ENCODE measurements at regions not wholly inside any gene's neighbourhood (a gene's known extent, or its start where the extent isn't known, plus 50 kb on each side); places are given as distances from the start of the nearest gene placed in this dataset.

- 19% methylated on average over 4 of the region's 4 CpGs for WGBS (ENCODE audit: insufficient coverage, insufficient replicate concordance, low lambda C conversion rate, missing lambda C conversion rate)
- ChIA-PET RAD21 (ENCODE audit: unreplicated experiment) (no interaction called here), POLR2A (no interaction called here), SMC1A (ENCODE audit: uncharacterized antibody, unreplicated experiment) (no interaction called here), CTCF (no interaction called here)
- no TSS peak for BruUV-seq (replicated peaks)
- H3K9ac ChIP-seq (ENCODE audit: control insufficient read depth, insufficient read depth, low read length): no peak overlapping the region
- no peak overlapping the region for H2AFZ ChIP-seq (ENCODE audit: control insufficient read depth, low read depth, low read length)
- no peaks in the 10 kb centered on the region for H3K9me3 ChIP-seq (replicated peaks; ENCODE audit: control insufficient read depth, insufficient read depth, low read length)
- H3K4me3 ChIP-seq: no peak overlapping the region
- no peaks in the 10 kb centered on the region for H3K27me3 ChIP-seq (replicated peaks in 1 of 2; ENCODE audit: control insufficient read depth in 2 of 2, insufficient read depth in 2 of 2, low read length in 1 of 2)
- no peak overlapping the region for H3K4me2 ChIP-seq (ENCODE audit: control insufficient read depth, insufficient read depth)
- H3K4me1 ChIP-seq (ENCODE audit: control insufficient read depth, insufficient read depth, low read length): no peaks in the 10 kb centered on the region
- no peaks in the 10 kb centered on the region for H4K20me1 ChIP-seq (ENCODE audit: control insufficient read depth, insufficient read depth)
- ATAC-seq (no peak), FAIRE-seq (no peak), DNase-seq (ENCODE audit: low read depth, low spot score) (no peak)
- in situ Hi-C loops (cut with MboI) (no loop called here), intact Hi-C loops (cut with micrococcal nuclease; ENCODE audit: unreplicated experiment) (no loop called here)
- no peaks in the 10 kb centered on the region for H3K36me3 ChIP-seq (ENCODE audit: control insufficient read depth in 2 of 2, insufficient read depth in 2 of 2, low read length in 1 of 2)
- no peaks in the 10 kb centered on the region for H3K79me2 ChIP-seq (ENCODE audit: control insufficient read depth, insufficient read depth, low read length)
- no peak overlapping the region for H3K27ac ChIP-seq (ENCODE audit: control insufficient read depth, insufficient read depth)
- TF ChIP-seq SUPT20H (IDR thresholded peaks at IDR 0.05; ENCODE audit: borderline replicate concordance, control insufficient read depth, low read depth, low read length): no peak
- no peak for TF ChIP-seq NRF1 (conservative IDR thresholded peaks at IDR 0.05; ENCODE audit: low read depth, low read length)
- no peak for TF ChIP-seq ZBTB40 (IDR thresholded peaks at IDR 0.05; ENCODE audit: borderline replicate concordance)
- no peak for TF ChIP-seq NR2C1 (IDR thresholded peaks at IDR 0.05)
- TF ChIP-seq TAF1 (IDR thresholded peaks at IDR 0.05; ENCODE audit: borderline replicate concordance, low read depth, low read length): no peak
- no peak for TF ChIP-seq TCF12 (IDR thresholded peaks at IDR 0.05; ENCODE audit: low read depth, low read length)
- no peak for TF ChIP-seq CUX1 (IDR thresholded peaks at IDR 0.05; ENCODE audit: insufficient replicate concordance, low read depth, low read length)
- no peak for TF ChIP-seq DPF2 (IDR thresholded peaks at IDR 0.05)
- no peak for TF ChIP-seq HDGF (IDR thresholded peaks at IDR 0.05)
- no peak for TF ChIP-seq FOXM1 (IDR thresholded peaks at IDR 0.05; ENCODE audit: low read depth, low read length)
- no peak for TF ChIP-seq REST (IDR thresholded peaks at IDR 0.05; ENCODE audit: low read depth, low read length)
- TF ChIP-seq USF2 (IDR thresholded peaks at IDR 0.05; ENCODE audit: borderline replicate concordance, low read depth, low read length): no peak
Measured at GRCh38 chr1:218548764-218549163, 203.6 kb downstream of the TGFB2 start.

All from GM12878 (cell line).